Activated CD8-positive, alpha-beta T cell treated with anti-CD3 and anti-CD28 coated beads for 36 hours (primary cell): ENCODE measurements at regions not wholly inside any gene's neighbourhood (a gene's known extent, or its start where the extent isn't known, plus 50 kb on each side); places are given as distances from the start of the nearest gene placed in this dataset.

ENCODE experiments used
- ATAC-seq: fragments of 200-7000 bp; cut with Tn5 transposase; one replicate; pipeline ENCODE4 v1.10.0; 2021; ENCODE audit warnings: mild to moderate bottlenecking, moderate library complexity
- CTCF ChIA-PET: fragments of 350-600 bp; sonication (Branson Sonifier 250); formaldehyde crosslinking; loops from one replicate; lab custom pipeline; 2021; ENCODE audit warnings: antibody characterized with exemption; lab: Charles Lee
- POLR2A ChIA-PET: fragments of 350-600 bp; sonication (Branson Sonifier 250); formaldehyde crosslinking; loops from one replicate; lab custom pipeline; 2021; ENCODE audit warnings: antibody characterized with exemption; lab: Charles Lee
- DNase-seq: peaks from one replicate; pipeline ENCODE4 v3.0.0-alpha.2; 2020
- H3K27ac Mint-ChIP-seq: one replicate; pipeline ENCODE4 v1.8.0; 2021; ENCODE audit warnings: mild to moderate bottlenecking, mixed read lengths
- H3K27me3 Mint-ChIP-seq: one replicate; pipeline ENCODE4 v1.8.0; 2021; ENCODE audit warnings: mixed read lengths
- H3K36me3 Mint-ChIP-seq: one replicate; pipeline ENCODE4 v1.8.0; 2021; ENCODE audit warnings: low read depth, mixed read lengths
- H3K4me1 Mint-ChIP-seq: one replicate; pipeline ENCODE4 v1.8.0; 2021; ENCODE audit warnings: low read depth, mixed read lengths
- H3K4me3 Mint-ChIP-seq: one replicate; pipeline ENCODE4 v1.8.0; 2021; ENCODE audit warnings: mild to moderate bottlenecking, moderate library complexity, mixed read lengths
- H3K9me3 Mint-ChIP-seq: one replicate; pipeline ENCODE4 v1.8.0; 2021; ENCODE audit warnings: mixed read lengths
- intact Hi-C: fragments of 100-400 bp; cut with micrococcal nuclease; formaldehyde crosslinking; loops from one replicate; pipeline ENCODE4 v1.10.0; 2022
- TF ChIP-seq, protein P1 (sequence below): fragments of 200-600 bp; IDR thresholded peaks from one replicate; pipeline ENCODE4 v1.8.0; 2022; ENCODE audit warnings: antibody characterized with exemption, mild to moderate bottlenecking

DNA sequence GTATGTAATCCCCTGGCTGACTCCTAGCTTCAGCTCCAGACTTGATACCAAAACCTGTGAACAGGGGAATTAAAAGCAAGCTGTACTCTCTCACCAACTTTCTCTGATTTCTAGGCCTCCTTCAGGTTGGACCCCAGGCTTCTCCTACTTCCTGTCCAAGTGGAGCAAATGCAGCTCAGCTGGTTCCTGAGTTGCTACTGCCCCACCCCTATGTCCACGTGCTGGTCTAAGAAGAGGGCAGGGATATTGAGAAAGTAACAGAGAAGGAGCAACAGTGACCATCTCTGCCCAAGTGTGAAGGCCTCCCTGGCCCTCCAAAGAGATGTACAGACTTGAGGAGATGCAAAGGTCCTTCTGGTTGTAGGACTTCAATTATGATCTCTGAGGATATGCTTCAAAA lies 188.3 kb upstream of the MCHR2 start:
- DNase-seq: no peak
- Mint-ChIP-seq H3K9me3 (no peaks in the 10 kb centered on the region), H3K4me1 (no peaks in the 10 kb centered on the region), H3K27me3 (peaks cover 5% of the 10 kb centered on the region), H3K4me3 (no peak overlapping the region), H3K36me3 (no peaks in the 10 kb centered on the region), H3K27ac (no peak overlapping the region)
- CTCF ChIA-PET: no interaction called here
- intact Hi-C loops: no loop called here
- POLR2A ChIA-PET: no interaction called here
- no peak for ATAC-seq
- TF ChIP-seq, protein P1, sequence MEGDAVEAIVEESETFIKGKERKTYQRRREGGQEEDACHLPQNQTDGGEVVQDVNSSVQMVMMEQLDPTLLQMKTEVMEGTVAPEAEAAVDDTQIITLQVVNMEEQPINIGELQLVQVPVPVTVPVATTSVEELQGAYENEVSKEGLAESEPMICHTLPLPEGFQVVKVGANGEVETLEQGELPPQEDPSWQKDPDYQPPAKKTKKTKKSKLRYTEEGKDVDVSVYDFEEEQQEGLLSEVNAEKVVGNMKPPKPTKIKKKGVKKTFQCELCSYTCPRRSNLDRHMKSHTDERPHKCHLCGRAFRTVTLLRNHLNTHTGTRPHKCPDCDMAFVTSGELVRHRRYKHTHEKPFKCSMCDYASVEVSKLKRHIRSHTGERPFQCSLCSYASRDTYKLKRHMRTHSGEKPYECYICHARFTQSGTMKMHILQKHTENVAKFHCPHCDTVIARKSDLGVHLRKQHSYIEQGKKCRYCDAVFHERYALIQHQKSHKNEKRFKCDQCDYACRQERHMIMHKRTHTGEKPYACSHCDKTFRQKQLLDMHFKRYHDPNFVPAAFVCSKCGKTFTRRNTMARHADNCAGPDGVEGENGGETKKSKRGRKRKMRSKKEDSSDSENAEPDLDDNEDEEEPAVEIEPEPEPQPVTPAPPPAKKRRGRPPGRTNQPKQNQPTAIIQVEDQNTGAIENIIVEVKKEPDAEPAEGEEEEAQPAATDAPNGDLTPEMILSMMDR: no peak

DNA sequence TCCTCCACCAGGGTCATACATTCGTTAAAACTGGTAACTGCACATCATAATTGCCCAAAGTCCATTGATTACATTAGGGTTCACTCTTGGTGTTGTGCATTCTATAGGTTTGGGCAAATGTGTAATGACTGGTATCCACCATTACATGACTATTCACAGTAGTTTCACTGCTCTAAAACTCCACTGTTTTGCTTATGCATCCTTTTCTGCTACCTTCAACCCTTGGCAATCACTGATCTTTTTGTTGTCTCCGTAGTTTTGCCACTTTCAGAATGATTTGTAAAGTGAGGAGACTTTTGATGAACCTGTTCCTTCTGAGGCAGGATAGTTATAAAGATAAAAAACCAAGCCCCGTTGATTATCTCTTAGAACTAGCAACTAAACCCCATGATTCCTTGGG lies 187.3 kb upstream of the MCHR2 start:
- no peaks in the 10 kb centered on the region for H3K9me3 Mint-ChIP-seq
- no peak overlapping the region for H3K27ac Mint-ChIP-seq
- ChIA-PET POLR2A (no interaction called here), CTCF (no interaction called here)
- H3K4me3 Mint-ChIP-seq: no peak overlapping the region
- intact Hi-C loops: no loop called here
- H3K4me1 Mint-ChIP-seq: no peaks in the 10 kb centered on the region
- TF ChIP-seq, protein P1: no peak
- DNase-seq (no peak), ATAC-seq (no peak)
- no peaks in the 10 kb centered on the region for H3K36me3 Mint-ChIP-seq
- peaks cover 5% of the 10 kb centered on the region for H3K27me3 Mint-ChIP-seq

DNA sequence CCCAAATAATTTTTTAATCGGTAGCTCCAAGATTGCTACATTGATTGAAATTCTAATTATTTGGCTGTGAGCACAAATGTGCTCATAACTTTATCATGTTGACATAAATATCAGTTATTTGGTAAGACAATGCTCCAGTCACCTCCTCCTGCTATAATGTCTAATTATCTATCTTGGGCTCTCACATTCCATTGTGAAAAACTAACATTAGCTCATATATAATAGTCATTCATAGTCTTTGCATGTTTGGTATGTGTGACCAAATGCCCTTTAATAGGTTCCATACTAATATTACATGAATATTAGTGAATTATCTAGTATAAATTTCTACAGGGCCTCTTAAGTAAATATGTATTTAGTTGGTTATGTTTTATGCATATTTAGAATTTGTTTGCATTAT lies 185.6 kb upstream of the MCHR2 start:
- Mint-ChIP-seq H3K27ac (no peak overlapping the region), H3K4me1 (no peaks in the 10 kb centered on the region), H3K27me3 (peaks cover 5% of the 10 kb centered on the region), H3K36me3 (no peaks in the 10 kb centered on the region), H3K4me3 (no peak overlapping the region), H3K9me3 (no peaks in the 10 kb centered on the region)
- intact Hi-C loops: no loop called here
- ChIA-PET CTCF (no interaction called here), POLR2A (no interaction called here)
- DNase-seq (no peak), ATAC-seq (no peak)
- TF ChIP-seq, protein P1: no peak

DNA sequence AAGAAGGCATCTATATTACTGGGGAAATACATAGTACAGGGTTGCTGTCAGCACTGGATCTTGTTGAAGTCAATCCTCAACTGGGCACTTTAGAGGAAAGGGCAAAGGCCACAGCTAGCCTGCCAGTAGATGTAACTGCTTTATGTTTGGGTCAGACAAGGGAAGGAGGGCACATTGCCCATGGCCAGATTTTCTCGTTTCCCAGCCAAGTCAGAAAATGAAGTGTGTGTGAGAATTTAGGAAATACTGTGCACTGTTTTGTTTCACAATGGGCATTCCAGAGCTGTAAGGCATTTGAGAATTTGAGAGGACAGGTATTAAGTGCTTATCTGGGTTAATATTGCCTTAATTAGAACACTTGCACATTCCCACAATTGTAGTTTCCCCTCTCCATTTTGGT lies 183.9 kb upstream of the MCHR2 start:
- intact Hi-C loops: no loop called here
- TF ChIP-seq, protein P1: no peak
- peaks cover 5% of the 10 kb centered on the region for H3K27me3 Mint-ChIP-seq
- ATAC-seq (no peak), DNase-seq (no peak)
- POLR2A ChIA-PET: no interaction called here
- CTCF ChIA-PET: no interaction called here
- no peak overlapping the region for H3K4me3 Mint-ChIP-seq
- H3K9me3 Mint-ChIP-seq: no peaks in the 10 kb centered on the region
- H3K4me1 Mint-ChIP-seq: no peaks in the 10 kb centered on the region
- H3K36me3 Mint-ChIP-seq: no peaks in the 10 kb centered on the region
- no peak overlapping the region for H3K27ac Mint-ChIP-seq

DNA sequence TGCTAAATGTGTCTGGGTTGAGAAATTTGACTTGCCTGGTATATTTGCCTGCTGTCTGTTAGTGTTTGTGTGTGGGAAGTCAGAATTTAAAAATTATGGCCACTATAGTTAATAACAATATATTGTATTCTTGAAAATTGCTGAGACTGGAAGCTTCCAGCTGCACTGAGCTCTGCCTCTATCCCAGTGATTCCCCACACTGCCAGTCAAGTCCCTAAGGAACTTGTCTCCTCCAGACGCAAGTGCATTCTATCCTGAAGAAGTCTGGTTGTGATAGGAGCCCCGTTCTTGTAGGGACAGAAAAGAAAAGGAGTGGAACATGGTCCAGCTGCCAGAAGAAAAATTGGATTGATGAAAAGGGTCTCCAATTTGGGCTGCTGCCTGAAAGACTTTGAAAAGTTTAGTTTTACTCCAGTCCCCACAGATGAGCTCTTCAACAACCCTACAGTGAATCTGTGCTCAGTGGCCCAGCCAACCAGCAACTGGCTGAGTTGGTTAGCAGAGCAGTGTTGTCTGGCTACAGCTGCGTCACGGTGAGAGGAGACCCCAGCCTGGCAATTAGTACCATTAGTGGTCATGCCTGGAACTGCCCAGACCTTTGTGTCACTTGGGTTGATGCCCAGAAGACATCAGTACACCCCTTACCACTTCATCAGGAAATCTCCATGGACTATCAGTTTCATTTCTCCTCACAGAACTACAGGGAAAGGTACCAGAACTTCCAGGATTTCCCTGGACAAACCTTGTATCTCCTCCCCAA lies 183.1 kb upstream of the MCHR2 start:
- H3K27me3 Mint-ChIP-seq: peaks cover 5% of the 10 kb centered on the region
- intact Hi-C loops: no loop called here
- H3K36me3 Mint-ChIP-seq: no peaks in the 10 kb centered on the region
- no peak for ATAC-seq
- DNase-seq: no peak
- no peak overlapping the region for H3K27ac Mint-ChIP-seq
- ChIA-PET CTCF (interaction anchor here (1.0 kb wide), 1 partner anchor 303 kb away, joined by 3 read pairs; no protein-coding TSS in a partner anchor), POLR2A (no interaction called here)
- H3K9me3 Mint-ChIP-seq: no peaks in the 10 kb centered on the region
- H3K4me1 Mint-ChIP-seq: no peaks in the 10 kb centered on the region
- TF ChIP-seq, protein P1: no peak
- H3K4me3 Mint-ChIP-seq: no peak overlapping the region
